SHP77 treated with DMSO at 0.1 percent for 48 hours (cell line): ENCODE measurements at regions not wholly inside any gene's neighbourhood (a gene's known extent, or its start where the extent isn't known, plus 50 kb on each side); places are given as distances from the start of the nearest gene placed in this dataset.
"Not testable (repeated sequence)": the region's sequence is repeated elsewhere in the genome, so short reads cannot be mapped to it uniquely, and the experiment has no call there.

Experiments
- DNase-seq: peaks from one replicate; lab custom pipeline; 2025; lab: John Stamatoyannopoulos, UW

GRCh38 chr4:24001486-24002329, 111.9 kb upstream of the PPARGC1A start:
- DNase-seq = no peak

- no peak for DNase-seq
These were observed 110.6 kb upstream of the PPARGC1A start for GRCh38 chr4:24000470-24000831.

GRCh38 chr4:23999714-24000469, 110.0 kb upstream of the PPARGC1A start:
- no peak for DNase-seq

- no peak for DNase-seq
These were observed 103.5 kb upstream of the PPARGC1A start for GRCh38 chr4:23993373-23993772.

- DNase-seq = no peak
These were observed 101.6 kb upstream of the PPARGC1A start for GRCh38 chr4:23991444-23991843.

GRCh38 chr4:23986270-23986669, 96.4 kb upstream of the PPARGC1A start:
- DNase-seq = no peak

GRCh38 chr4:23981328-23981727, 91.5 kb upstream of the PPARGC1A start:
- DNase-seq = no peak

GRCh38 chr4:23979534-23979933, 89.7 kb upstream of the PPARGC1A start:
- no peak for DNase-seq

- DNase-seq = no peak
These were observed 88.2 kb upstream of the PPARGC1A start for GRCh38 chr4:23978002-23978401.

- DNase-seq = no peak
These were observed 86.6 kb upstream of the PPARGC1A start for GRCh38 chr4:23976423-23976822.

- no peak for DNase-seq
These were observed 83.5 kb upstream of the PPARGC1A start for GRCh38 chr4:23973308-23973855.

GRCh38 chr4:23972805-23973204, 83.0 kb upstream of the PPARGC1A start:
- DNase-seq = no peak

- DNase-seq = no peak
These were observed 82.3 kb upstream of the PPARGC1A start for GRCh38 chr4:23972187-23972586.

- DNase-seq = no peak
These were observed 80.5 kb upstream of the PPARGC1A start for GRCh38 chr4:23970201-23970850.

GRCh38 chr4:23969635-23970145, 79.8 kb upstream of the PPARGC1A start:
- no peak for DNase-seq

GRCh38 chr4:23967281-23967680, 77.4 kb upstream of the PPARGC1A start:
- DNase-seq = no peak

- peak; percentile 4 for DNase-seq
These were observed 76.9 kb upstream of the PPARGC1A start for GRCh38 chr4:23966725-23967124.

GRCh38 chr4:23962462-23962861, 72.6 kb upstream of the PPARGC1A start:
- peak; percentile 58 for DNase-seq

GRCh38 chr4:23961395-23961794, 71.5 kb upstream of the PPARGC1A start:
- DNase-seq = not testable (repeated sequence)

- DNase-seq = no peak
These were observed 69.7 kb upstream of the PPARGC1A start for GRCh38 chr4:23959396-23960148.

- no peak for DNase-seq
These were observed 68.9 kb upstream of the PPARGC1A start for GRCh38 chr4:23958749-23959148.

GRCh38 chr4:23957465-23957864, 67.6 kb upstream of the PPARGC1A start:
- no peak for DNase-seq
